Endometrial microvascular endothelial cells (primary cell): ENCODE measurements at regions not wholly inside any gene's neighbourhood (a gene's known extent, or its start where the extent isn't known, plus 50 kb on each side); places are given as distances from the start of the nearest gene placed in this dataset.

ENCODE experiments used
- in situ Hi-C: cut with HindIII; loops from 2 replicates; pipeline ENCODE4 v1.10.0; 2017; ENCODE audit warnings: low sequenced_read_pairs, low pct_unique_long_range_greater_than_20kb; ENCODE audit errors: inconsistent ontology term

- in situ Hi-C loops = no loop called here
Measured at GRCh38 chr5:74373076-74373475, 267.5 kb downstream of the ENC1 start.

- in situ Hi-C loops = no loop called here
Measured at GRCh38 chr5:74372502-74373064, 267.9 kb downstream of the ENC1 start.

- in situ Hi-C loops = no loop called here
Measured at GRCh38 chr5:74372051-74372450, 268.5 kb downstream of the ENC1 start.

- in situ Hi-C loops = no loop called here
Measured at GRCh38 chr5:74371621-74372020, 268.9 kb downstream of the ENC1 start.

GRCh38 chr5:74370168-74370567, 270.4 kb downstream of the ENC1 start:
- in situ Hi-C loops = no loop called here

- in situ Hi-C loops = no loop called here
Measured at GRCh38 chr5:74369173-74369572, 271.4 kb downstream of the ENC1 start.

- in situ Hi-C loops = no loop called here
Measured at GRCh38 chr5:74367934-74368333, 272.6 kb downstream of the ENC1 start.

GRCh38 chr5:74367241-74367733, 273.2 kb downstream of the ENC1 start:
- in situ Hi-C loops = no loop called here

GRCh38 chr5:74365723-74366122, 274.8 kb downstream of the ENC1 start:
- in situ Hi-C loops = no loop called here

GRCh38 chr5:74364507-74364906, 276.0 kb downstream of the ENC1 start:
- in situ Hi-C loops = no loop called here

- in situ Hi-C loops = no loop called here
Measured at GRCh38 chr5:74363603-74364205, 276.8 kb downstream of the ENC1 start.

- in situ Hi-C loops = no loop called here
Measured at GRCh38 chr5:74361406-74362358, 278.8 kb downstream of the ENC1 start.

- in situ Hi-C loops = no loop called here
Measured at GRCh38 chr5:74360535-74361210, 279.9 kb downstream of the ENC1 start.

GRCh38 chr5:74357827-74358226, 282.7 kb downstream of the ENC1 start:
- in situ Hi-C loops = no loop called here

GRCh38 chr5:74356009-74356695, 284.4 kb downstream of the ENC1 start:
- in situ Hi-C loops = no loop called here

- in situ Hi-C loops = no loop called here
Measured at GRCh38 chr5:74355041-74355824, 285.3 kb downstream of the ENC1 start.

- in situ Hi-C loops = no loop called here
Measured at GRCh38 chr5:74352256-74352655, 288.3 kb downstream of the ENC1 start.
